GM04503 (cell line): ENCODE measurements at regions not wholly inside any gene's neighbourhood (a gene's known extent, or its start where the extent isn't known, plus 50 kb on each side); places are given as distances from the start of the nearest gene placed in this dataset.
A peak's percentile ranks its signal among the peaks of the same experiment; 100 is the strongest.

Source experiments
- DNase-seq: peaks from one replicate; pipeline ENCODE4 v3.0.0-alpha.2; 2012; ENCODE audit warnings: low read depth

- DNase-seq = peak; percentile 67
Measured at GRCh38 chr4:26020881-26021280, 106.9 kb downstream of the SMIM20 start.

- DNase-seq = no peak
Measured at GRCh38 chr4:26021417-26022345, 107.7 kb downstream of the SMIM20 start.

- peak; percentile 79 for DNase-seq
Measured at GRCh38 chr4:26022346-26023202, 108.6 kb downstream of the SMIM20 start.

GRCh38 chr4:26023203-26023972 lies 109.4 kb downstream of the SMIM20 start:
- no peak for DNase-seq

- DNase-seq = no peak
Measured at GRCh38 chr4:26024079-26024478, 110.1 kb downstream of the SMIM20 start.

GRCh38 chr4:26028133-26028792 lies 114.2 kb downstream of the SMIM20 start:
- no peak for DNase-seq

GRCh38 chr4:26028793-26029567 lies 115.0 kb downstream of the SMIM20 start:
- DNase-seq = no peak

- DNase-seq = no peak
Measured at GRCh38 chr4:26029568-26030131, 115.6 kb downstream of the SMIM20 start.

- DNase-seq = no peak
Measured at GRCh38 chr4:26030260-26030667, 116.2 kb downstream of the SMIM20 start.

- DNase-seq = no peak
Measured at GRCh38 chr4:26030780-26031179, 116.8 kb downstream of the SMIM20 start.

GRCh38 chr4:26031704-26032103 lies 117.7 kb downstream of the SMIM20 start:
- DNase-seq = no peak

- DNase-seq = no peak
Measured at GRCh38 chr4:26032142-26032541, 118.1 kb downstream of the SMIM20 start.

- peak; percentile 83 for DNase-seq
Measured at GRCh38 chr4:26032630-26033317, 118.8 kb downstream of the SMIM20 start.

- no peak for DNase-seq
Measured at GRCh38 chr4:26033389-26033788, 119.4 kb downstream of the SMIM20 start.

GRCh38 chr4:26034849-26035248 lies 120.8 kb downstream of the SMIM20 start:
- no peak for DNase-seq

- no peak for DNase-seq
Measured at GRCh38 chr4:26035921-26036320, 121.9 kb downstream of the SMIM20 start.

- DNase-seq = no peak
Measured at GRCh38 chr4:26039639-26040359, 125.8 kb downstream of the SMIM20 start.

GRCh38 chr4:26044524-26044923 lies 130.5 kb downstream of the SMIM20 start:
- no peak for DNase-seq

- no peak for DNase-seq
Measured at GRCh38 chr4:26044983-26045382, 131.0 kb downstream of the SMIM20 start.
